ENCODE measurements at regions not wholly inside any gene's neighbourhood (a gene's known extent, or its start where the extent isn't known, plus 50 kb on each side); places are given as distances from the start of the nearest gene placed in this dataset.

DNA sequence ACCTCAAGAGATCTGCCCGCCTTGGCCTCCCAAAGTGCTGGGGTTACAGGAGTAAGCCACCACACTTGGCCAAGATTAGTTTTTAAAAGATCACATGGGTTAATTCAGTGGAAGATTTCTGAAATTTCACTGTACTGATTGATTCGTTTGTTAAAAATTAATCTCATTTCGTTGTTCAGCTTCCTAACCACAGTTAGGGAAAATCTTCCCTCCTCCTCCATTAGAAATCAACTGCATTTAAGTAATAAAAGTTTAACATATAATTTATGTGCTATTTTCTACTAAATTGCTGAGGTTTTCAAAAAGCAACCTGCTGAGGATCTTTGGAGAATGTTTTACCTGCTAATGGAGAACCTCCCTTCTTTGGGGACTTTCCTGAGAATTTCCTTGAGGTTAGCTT lies 522.4 kb downstream of the GATA3 start:
- no peak for DNase-seq

DNA sequence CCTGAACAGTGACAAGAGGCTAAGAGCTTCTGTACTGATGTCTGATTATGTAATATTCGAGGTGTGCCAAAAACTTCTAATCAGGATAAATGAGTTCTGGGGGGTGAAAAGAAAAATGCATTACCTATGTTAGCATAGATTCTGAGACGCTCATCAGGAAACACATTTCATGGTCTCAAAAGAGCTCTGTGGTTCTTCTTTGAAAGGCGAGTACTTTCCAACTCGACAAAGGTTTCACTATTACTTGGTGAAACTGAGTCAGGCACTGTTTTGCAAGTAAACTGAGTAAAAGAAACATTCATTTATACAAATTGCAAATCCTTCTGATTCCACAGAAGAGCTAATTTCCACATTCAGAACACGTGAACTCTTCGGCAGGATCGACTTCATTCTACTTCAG lies 523.2 kb downstream of the GATA3 start:
- no peak for DNase-seq

DNA sequence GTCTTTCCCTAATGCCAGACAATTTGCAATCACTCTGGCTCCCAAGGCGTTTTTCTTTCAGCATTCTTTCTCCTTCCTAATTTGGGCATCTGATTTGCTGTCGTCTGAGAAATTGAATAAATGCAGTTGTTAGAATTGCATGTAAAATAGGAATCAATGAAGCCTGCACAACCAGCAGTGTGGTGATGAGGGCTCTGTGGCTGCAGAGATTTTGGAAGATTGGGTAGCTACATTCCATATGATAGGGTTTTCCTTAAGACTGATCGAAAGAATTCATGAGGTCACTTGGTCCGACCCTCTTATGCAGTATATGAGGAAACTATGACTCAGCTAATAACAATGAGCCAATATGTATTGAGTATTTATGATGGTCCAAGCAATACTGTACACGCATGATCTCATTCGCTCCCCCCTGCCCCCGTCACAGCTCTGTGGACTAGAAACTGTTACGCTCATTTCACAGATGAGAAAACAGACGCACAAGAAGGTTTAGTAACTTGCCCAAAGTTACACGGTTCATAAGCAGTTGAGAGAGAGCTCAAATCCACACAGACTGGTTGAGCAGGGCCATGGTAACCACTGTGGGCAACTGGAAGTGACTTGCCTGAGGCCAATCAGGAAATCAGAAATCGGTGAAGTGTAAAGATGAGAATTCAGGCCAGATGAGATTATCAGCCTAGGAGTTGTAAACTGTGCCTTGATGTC lies 527.2 kb downstream of the GATA3 start:
- no peak for DNase-seq

DNA sequence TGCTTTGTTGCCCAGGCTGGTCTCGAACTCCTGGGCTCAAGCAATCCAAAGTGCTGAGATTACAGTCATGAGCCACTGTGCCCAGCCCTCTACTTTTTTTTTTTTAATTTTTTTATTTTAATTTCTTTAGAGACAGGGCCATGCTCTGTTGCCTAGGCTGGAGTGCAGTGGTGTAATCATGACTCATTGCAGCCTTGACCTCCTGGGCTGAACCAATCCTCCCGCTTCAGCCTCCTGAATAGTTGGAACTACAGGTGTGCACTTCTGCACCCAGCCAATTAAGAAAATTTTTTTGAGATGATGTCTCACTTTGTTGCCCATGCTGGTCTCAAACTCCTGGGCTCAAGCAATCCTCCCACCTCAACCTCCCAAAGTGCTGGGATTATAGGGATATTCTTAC lies 528.6 kb downstream of the GATA3 start:
- DNase-seq, result no peak

DNA sequence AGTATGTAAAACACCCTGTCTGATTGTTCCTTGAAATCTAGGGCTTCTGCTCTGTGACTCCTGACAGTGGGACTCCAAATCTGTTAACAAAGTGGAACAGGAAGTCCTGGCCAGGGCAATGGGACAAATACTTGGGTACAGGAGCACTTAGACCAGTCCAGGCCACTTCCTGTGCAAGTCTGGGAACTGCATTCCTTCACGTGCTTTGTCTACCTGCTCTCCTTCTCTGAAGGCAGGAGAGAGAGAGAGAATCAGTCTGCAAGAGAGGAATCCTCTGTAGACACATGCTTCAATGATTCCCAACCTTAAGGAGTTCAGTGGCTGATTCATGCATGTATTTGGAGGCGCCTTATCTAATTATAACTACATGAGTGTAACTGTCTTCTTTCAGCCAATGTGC lies 530.2 kb downstream of the GATA3 start:
- no peak for DNase-seq

DNA sequence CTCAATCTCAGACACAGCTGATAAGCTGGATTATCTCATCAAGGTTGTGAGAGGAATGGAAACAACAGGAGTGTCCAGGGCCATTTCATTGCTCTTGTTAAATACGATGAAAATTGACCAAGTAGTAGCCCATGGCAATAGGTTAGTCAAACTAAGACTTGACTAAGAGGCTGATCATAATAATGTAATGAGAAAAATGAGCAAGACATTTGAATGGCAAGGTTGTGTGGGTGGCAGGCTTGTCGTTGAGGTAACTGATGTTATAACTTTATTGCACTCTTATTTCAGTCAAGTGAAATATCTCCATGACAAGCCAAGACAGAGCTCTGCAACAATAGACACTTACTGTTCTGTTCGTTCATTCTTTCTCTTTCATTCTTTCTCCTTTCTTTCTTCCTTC lies 532.0 kb downstream of the GATA3 start:
- no peak for DNase-seq

DNA sequence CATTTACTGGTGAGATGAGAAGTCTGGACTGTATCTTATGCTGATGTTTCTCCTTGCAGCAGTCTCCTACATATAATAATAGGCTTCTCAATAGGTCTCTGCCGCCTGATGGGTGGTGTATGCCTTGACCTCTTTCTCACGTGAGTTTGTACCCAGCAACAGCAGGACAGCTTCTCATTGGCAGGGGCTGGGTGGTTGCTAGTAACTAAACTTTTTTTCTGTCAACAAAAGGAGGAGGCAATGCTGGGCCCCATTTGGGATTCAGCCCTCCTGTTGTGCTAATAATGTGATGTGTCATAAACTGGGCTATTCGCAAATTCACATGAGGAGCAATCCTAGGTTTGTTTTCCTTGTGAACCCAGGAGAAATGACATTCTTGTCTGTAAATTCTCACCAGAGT lies 533.6 kb downstream of the GATA3 start:
- DNase-seq, result no peak

DNA sequence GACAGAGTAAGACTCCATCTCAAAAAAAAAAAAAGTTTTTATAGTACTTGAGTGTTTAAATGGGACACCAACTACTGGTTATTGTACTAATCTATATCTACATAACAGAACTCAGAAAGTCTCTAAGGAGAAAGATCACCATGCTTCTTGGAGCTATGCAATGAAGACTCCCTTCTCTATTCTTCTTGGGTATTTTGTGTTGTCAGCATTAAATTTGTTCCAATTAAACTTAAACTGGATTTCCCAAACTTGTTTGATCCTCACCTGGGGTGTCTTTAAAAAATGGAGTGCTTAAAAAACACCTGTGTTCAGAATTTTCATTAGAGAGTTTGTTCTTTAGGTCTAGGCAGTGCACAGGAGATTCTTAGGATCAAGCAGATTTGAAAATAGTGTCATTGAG lies 536.0 kb downstream of the GATA3 start:
- DNase-seq, result no peak

DNA sequence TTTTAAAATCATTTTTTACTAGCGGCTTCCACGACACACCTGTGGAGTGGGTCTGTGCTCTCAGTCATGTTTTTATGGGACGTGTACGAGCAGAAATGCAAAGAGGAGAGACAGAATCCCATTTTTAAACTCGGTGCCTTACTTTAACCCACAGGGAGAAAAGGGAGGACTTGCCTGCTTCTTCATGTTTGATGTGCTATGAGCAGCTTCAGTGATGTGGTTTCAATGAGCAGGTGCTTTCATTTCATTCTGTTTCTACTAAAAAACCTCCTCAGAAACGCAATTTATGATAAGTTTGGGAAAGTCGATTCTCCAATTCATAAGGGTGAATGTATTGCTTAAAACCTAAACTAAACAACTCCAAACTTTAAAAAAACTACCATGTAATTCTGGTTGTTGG lies 537.2 kb downstream of the GATA3 start:
- DNase-seq, result no peak

DNA sequence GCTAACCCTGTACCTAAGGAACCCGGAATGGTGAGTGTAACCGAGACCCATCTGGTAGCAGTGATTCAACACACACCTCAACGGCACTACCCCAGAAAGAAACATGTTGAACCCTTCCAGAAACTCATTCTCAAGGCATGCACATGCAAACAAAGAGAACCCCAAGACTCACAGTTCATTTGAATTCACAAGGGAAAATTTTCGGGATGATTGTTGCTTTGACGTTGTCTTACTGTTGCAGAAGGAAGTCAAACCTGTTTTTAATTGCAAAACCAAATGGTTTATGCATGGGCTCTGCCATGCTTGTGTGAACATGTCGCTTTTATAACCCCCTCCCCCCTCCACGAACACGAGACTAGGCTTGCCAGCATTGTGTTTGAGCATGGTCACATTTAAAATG lies 539.7 kb downstream of the GATA3 start:
- DNase-seq, result no peak

DNA sequence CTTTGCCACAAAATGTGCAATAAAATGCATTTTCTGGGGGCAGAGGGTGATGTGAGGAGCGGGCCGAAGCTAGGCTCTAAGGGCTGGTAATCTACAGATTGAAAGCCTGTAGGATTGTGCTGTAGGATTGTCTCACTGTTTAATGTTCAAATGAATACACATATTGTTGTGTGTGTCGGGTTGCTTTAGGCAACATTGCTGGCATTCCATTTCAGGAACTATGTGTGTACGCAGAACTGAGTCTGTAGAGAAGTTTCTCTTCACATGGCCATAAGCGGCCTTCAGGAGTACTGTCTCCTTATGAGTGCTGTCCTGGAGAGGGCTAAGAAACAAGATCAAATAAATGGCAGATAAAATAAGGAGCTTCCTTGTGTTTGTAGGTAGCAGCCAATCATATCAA lies 540.2 kb downstream of the GATA3 start:
- no peak for DNase-seq

DNA sequence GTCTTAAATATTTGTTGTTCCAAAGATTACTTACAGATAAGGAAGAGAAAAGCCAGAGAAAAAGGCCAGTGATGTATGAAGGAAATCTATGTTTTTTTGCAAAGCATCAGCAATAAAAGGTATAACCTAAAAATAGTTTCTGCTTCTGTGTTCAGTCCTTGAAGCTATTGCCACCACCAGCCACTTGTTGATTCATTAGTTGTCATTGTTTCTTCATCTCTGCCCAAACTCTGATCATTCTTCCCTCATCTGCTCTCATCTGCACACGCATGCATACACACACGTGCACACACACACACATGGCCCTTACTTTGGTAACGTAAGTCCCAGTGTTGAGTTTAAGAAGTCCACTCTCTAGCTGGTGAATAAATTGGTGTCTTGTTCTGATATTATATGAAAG lies 540.7 kb downstream of the GATA3 start:
- DNase-seq, result no peak

DNA sequence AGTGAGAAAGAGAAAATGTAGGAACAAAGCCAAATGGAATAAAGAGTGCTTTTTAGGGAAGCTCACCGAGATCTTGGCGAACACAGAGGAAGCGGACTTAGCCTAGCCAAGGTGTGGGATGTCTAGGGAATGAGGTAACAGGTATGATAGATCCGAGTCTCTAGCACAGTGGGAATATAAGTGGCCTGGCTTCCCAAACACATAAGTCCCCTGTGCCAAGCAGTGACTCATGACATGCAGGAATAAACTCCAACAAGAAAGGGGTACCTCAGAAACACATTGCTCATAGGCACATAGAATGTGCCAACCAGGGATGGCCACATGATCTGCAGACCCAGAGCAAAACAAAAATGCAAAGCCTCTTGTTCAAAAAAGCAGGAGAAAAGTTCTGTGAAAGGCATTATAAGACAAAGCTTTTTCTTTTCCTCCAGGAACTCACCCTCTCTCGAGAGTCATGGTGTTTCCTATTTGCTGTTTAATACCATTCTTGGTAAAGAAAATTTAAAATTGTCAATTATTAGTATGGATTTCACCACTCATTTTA lies 542.5 kb downstream of the GATA3 start:
- no peak for DNase-seq

DNA sequence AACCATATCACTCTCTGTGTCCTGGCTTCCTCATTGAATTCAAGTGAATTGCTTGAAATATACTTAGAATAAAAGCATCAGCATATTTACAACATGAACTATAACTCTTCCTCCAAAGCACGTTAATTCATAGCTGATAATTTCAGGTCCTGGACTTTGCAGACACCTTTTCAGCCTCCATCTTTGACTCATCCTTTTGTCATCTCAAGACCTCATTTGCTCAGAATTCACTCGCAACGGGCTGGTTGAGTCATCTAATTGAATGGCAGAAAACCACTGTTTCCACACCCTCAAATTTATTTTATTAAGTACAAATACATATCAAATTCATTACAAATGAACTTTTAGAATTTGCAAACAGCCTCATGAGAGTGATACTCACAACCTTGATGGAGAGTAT lies 545.7 kb downstream of the GATA3 start:
- DNase-seq, result no peak

DNA sequence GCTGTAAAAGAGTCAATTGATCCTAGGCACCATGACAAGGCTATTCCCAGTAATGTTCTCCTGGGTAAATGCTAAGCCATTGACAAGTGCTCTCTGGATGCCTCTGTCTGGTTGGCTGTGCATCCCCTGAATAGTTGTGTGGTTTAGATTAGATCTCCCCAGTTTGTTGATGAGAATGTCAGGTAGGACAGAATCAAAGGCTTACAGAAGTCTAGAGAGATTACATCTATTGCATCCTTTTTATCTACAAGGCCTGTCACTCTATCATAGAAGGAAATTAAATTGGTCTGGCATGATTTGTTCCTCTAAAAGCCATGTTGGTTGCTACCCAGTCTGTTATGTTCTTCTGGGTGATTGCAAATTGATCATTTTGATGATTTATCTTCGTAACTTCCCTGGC lies 548.3 kb downstream of the GATA3 start:
- DNase-seq, result no peak

DNA sequence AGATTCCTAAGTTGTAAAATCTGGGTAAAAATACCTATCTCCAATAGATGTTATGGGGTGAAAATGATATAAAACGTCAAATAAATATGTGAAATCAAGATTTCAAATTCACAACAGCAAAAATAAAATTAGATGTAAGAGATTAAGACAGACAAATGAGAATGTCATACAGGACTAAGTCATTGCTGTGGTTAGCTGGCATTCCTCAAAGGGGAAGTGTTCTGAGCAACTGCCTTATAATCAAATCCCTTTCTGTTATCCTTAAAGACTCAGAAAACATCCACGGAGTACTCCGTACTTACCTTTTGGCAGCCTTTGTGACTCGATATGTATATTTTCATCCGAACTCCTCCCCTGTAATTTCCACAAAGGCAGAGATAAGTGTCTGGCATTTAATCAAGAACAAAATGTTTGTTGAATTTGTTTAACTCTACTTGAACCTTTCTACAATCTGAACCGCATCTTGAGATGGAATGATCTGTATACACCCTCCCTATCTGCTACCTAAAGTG lies 559.6 kb downstream of the GATA3 start:
- no peak for DNase-seq

DNA sequence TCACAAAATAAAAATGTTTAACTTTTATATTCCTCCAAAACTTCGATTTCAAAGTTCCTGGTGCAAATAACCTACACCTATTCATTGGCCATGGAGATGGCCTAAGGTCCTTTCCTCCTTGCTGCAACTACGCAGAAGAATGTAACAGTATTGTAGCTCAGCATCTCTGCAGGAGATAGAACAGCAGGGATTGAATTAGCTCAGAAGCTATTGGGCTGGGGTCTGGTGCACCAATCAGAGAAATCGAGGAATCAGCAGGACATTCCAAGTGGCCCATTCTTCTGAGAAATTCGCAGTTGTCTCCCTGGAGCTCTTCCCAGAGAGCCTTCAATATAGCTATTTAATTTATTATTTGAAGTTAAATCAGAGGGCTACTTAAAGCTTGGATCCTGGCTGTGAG lies 560.6 kb downstream of the GATA3 start:
- no peak for DNase-seq

DNA sequence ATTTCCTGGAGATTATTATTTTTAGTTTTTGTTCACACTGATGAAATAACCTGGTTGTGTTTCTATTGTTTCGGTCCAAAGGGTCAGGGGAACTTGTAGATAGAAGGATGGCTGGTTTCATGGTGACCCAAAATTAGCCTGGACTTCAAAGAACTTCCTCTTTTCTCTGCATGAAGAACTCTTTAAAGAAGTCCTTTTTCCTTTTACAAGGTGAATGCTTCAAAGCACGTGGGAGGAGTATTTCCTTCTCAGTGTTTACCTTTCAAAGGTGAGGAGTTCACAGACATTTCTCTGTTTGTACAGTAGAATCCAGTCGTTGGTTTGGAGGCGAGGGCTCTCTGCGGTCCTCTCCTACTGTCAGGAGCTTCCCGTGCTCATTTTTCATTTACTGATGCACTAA lies 561.7 kb downstream of the GATA3 start:
- DNase-seq, result no peak

DNA sequence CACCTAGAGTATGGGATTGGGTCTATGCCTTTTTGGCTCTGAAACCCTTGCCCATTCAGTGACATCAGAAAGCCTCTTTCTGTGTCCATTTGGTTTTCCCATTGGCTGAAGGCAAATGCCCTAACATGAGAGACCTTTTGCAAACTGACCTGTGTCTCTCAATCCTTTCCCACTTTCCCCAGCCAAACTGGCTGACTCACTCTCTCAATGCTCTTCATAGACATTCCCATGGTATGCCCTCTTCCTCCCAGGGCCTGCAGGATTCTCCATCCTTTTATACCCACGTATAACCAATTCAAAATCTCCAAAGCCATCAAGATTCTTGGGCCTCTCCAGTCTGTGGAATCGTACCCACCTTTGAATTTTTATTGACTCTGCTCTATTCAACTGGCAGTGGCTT lies 563.3 kb downstream of the GATA3 start:
- DNase-seq, result no peak

DNA sequence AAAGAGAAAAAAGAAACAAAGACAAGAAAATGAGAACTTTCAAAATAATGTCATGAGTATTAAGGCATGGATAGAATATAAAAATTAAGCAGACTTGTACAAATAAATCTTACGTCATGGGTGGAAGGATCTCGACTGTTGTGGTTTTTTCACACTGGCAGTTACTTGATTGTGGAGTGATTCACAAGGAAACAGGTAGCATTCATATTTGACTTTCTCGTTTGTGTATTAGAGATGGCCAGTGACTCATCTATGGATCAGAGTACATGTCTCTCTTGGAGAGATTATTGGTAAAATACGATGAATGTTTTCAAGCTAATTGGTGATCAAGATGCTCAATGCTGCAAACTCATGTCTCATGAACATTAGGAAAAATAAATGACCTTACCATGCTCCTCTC lies 564.3 kb downstream of the GATA3 start:
- DNase-seq, result no peak

DNA sequence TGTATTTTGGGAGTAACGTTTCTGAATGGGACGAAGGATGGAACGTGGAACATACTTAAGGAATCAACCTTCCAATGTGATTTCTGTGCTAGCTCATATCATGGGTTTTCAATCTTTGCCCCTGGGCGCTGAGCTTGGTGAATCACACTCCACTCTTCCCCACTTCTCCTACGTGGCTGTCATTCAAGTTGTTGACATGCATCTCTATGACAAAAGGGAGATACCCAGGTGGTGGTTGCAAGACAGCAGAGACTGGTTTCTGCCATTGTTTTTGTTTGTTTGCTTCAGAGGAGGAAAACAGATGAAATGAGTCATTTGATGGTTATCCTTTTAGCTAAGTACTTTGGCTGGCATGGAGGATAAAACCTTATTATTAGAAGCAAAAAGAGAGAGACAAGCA lies 573.9 kb downstream of the GATA3 start:
- DNase-seq, result no peak

DNA sequence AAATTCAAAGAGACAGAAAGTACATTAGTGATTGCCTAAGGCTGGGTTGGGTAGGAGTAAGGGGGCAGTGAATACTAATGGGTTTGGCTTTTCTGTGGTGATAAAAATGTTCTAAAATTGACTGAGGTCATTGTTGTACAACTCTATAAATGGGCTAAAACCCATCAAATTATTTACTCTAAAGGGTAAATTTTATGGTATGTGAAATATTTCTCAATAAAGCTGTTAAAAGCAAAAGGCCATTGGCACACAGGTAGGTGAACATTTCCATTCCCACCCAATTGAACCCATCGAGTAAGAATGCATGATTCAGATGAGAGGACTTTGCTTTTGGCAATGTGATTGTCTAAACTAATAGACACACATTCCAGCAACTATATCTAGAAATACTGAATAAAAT lies 579.4 kb downstream of the GATA3 start:
- no peak for DNase-seq

DNA sequence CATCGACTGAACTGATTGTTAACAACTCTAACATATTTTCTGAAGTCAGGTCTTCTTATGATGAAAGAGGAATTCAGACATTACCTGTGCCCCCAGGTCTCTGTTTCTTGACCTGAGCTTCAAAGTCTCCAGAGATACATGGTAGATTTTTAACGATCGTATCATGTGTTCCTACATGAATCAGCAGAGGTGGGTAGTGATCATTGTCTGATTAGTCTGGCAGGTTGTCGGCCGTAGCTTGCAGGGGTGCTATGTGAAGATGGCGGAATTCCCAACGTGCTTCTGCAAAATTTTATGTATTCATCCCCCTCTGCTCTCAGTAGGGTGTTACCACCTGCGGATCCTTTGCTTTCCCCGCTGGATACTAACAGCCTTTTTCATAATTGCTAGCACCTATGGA lies 581.9 kb downstream of the GATA3 start:
- no peak for DNase-seq

DNA sequence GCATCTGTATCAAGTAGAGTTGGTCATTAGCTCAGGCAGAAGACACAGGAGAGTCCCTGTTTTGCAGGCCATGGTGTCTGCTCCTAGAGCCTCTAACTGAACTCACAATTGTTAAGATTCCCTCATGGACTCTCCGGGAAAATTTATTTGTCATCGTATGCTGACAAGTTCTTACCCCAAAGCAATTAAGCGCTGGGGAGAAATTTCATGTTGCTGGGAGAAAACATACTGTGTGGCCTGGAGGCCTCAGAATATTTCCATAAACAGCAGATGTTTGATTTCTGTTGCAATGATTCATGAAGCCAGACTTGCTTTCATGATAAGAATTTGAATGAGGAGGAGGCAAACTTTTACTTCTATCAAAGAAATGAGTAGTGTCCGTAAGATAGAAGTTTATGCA lies 583.2 kb downstream of the GATA3 start:
- DNase-seq, result no peak

DNA sequence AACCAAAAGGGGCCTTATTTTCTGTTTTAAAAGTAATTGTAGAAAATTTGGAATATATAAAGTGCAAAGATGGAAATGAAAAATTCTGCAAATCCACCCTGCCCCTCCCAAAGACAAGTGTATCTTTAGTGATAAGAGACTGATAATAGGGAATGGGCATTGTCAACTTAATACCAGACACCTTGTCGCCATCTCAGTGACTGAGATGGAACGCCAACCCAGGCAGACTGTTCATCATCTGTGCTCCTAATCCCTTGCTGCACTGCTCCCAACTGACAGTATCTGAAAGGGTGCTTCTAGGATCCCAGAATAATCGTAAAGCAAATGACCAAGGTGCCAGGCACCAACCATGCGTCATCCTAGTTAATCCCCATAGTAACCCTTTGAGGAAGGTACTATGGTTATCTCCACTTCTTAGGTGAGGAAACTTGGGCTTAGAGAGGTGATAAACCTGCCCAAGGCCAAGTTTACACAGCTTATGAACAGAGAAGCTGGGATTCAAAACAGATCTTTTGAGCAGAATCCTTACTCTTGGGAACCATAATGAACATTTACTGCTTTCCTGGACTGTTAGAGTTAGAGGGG lies 583.7 kb downstream of the GATA3 start:
- DNase-seq, result no peak
